Trophoblast cell (in vitro differentiated cells and primary cell): ENCODE measurements at regions not wholly inside any gene's neighbourhood (a gene's known extent, or its start where the extent isn't known, plus 50 kb on each side); places are given as distances from the start of the nearest gene placed in this dataset.
"Not testable (repeated sequence)": the region's sequence is repeated elsewhere in the genome, so short reads cannot be mapped to it uniquely, and the experiment has no call there.

Experiments used
- DNase-seq, 2 donors: peaks; one replicate each; pipeline ENCODE4 v3.0.0-alpha.2; 2016
- H2AFZ ChIP-seq: 2 replicates; pipeline ENCODE4 v1.6.1; 2013; ENCODE audit warnings: low read length, moderate library complexity, mild to moderate bottlenecking; ENCODE audit not compliant: insufficient read depth, poor library complexity
- H2AK5ac ChIP-seq: 2 replicates; pipeline ENCODE4 v1.6.1; 2013; ENCODE audit warnings: mild to moderate bottlenecking, low read length
- H2BK120ac ChIP-seq: 2 replicates; pipeline ENCODE4 v1.6.1; 2013; ENCODE audit warnings: low read length, mild to moderate bottlenecking, moderate library complexity; ENCODE audit not compliant: insufficient read depth, poor library complexity
- H2BK12ac ChIP-seq: 2 replicates; pipeline ENCODE4 v1.6.1; 2013; ENCODE audit warnings: mild to moderate bottlenecking, low read length, moderate library complexity
- H2BK5ac ChIP-seq: 2 replicates; pipeline ENCODE4 v1.6.1; 2013; ENCODE audit warnings: low read length, low read depth, moderate library complexity, mild to moderate bottlenecking; ENCODE audit not compliant: poor library complexity
- H3K14ac ChIP-seq: 2 replicates; pipeline ENCODE4 v1.6.1; 2013; ENCODE audit warnings: mild to moderate bottlenecking, low read length
- H3K18ac ChIP-seq: 2 replicates; pipeline ENCODE4 v1.6.1; 2013; ENCODE audit warnings: mild to moderate bottlenecking, low read length
- H3K23ac ChIP-seq: 2 replicates; pipeline ENCODE4 v1.6.1; 2013; ENCODE audit warnings: low read length
- H3K27ac ChIP-seq: 2 replicates; pipeline ENCODE4 v1.5.1; 2013; ENCODE audit warnings: low read depth, mild to moderate bottlenecking, inconsistent platforms, low read length, moderate library complexity
- H3K27me3 ChIP-seq: 2 replicates; pipeline ENCODE4 v1.6.1; 2013; ENCODE audit warnings: inconsistent platforms, mild to moderate bottlenecking, low read length, moderate library complexity; ENCODE audit not compliant: insufficient read depth
- H3K36me3 ChIP-seq, 2 experiments: 1 replicate in 1 of 2; 2 replicates in 1 of 2; pipeline ENCODE4 v1.6.1; 2013; ENCODE audit warnings: low read length in 2 of 2, mild to moderate bottlenecking in 2 of 2, moderate library complexity in 1 of 2; ENCODE audit not compliant: insufficient read depth in 2 of 2, control insufficient read depth in 1 of 2
- H3K4ac ChIP-seq: 2 replicates; pipeline ENCODE4 v1.6.1; 2013; ENCODE audit warnings: low read depth, mild to moderate bottlenecking, low read length, moderate library complexity
- H3K4me1 ChIP-seq, 2 experiments: 1 replicate in 1 of 2; 2 replicates in 1 of 2; pipeline ENCODE4 v1.6.1; 2013; ENCODE audit warnings: low read length in 2 of 2, mild to moderate bottlenecking in 2 of 2, moderate library complexity in 1 of 2; ENCODE audit not compliant: insufficient read depth in 2 of 2, control insufficient read depth in 1 of 2
- H3K4me2 ChIP-seq: 2 replicates; pipeline ENCODE4 v1.6.1; 2013; ENCODE audit warnings: inconsistent platforms, mild to moderate bottlenecking, low read length, moderate library complexity
- H3K4me3 ChIP-seq: 2 replicates; pipeline ENCODE4 v1.5.1; 2013; ENCODE audit warnings: mild to moderate bottlenecking, low read depth, low read length, inconsistent platforms
- H3K79me1 ChIP-seq: one replicate; pipeline ENCODE4 v1.6.1; 2013; ENCODE audit warnings: low read length
- H3K79me2 ChIP-seq: 2 replicates; pipeline ENCODE4 v1.6.1; 2013; ENCODE audit warnings: low read length, mild to moderate bottlenecking; ENCODE audit not compliant: control insufficient read depth, insufficient read depth, poor library complexity
- H3K9ac ChIP-seq: 2 replicates; pipeline ENCODE4 v1.6.1; 2013; ENCODE audit warnings: mild to moderate bottlenecking, low read length
- H3K9me3 ChIP-seq: 2 replicates; pipeline ENCODE4 v1.6.1; 2013; ENCODE audit warnings: low read depth, mild to moderate bottlenecking, control low read depth, inconsistent platforms, low read length; ENCODE audit not compliant: insufficient read depth
- H4K12ac ChIP-seq: 2 replicates; pipeline ENCODE4 v1.6.1; 2013; ENCODE audit warnings: low read depth, mild to moderate bottlenecking, low read length, moderate library complexity
- H4K8ac ChIP-seq: 2 replicates; pipeline ENCODE4 v1.6.1; 2013; ENCODE audit warnings: low read depth, mild to moderate bottlenecking, low read length, moderate library complexity
- H4K91ac ChIP-seq: one replicate; pipeline ENCODE4 v1.6.1; 2013; ENCODE audit warnings: low read depth, mild to moderate bottlenecking, low read length, moderate library complexity
- WGBS: extraction: QIAGEN DNeasy Blood & Tissue Kit; methylation state at CpG from one replicate; pipeline ENCODE4 v1.1.7; 2013; ENCODE audit warnings: missing lambda C conversion rate; ENCODE audit not compliant: insufficient read length, insufficient coverage; ENCODE audit errors: extremely low coverage; 5-methylcytosine and 5-hydroxymethylcytosine counted together

DNA sequence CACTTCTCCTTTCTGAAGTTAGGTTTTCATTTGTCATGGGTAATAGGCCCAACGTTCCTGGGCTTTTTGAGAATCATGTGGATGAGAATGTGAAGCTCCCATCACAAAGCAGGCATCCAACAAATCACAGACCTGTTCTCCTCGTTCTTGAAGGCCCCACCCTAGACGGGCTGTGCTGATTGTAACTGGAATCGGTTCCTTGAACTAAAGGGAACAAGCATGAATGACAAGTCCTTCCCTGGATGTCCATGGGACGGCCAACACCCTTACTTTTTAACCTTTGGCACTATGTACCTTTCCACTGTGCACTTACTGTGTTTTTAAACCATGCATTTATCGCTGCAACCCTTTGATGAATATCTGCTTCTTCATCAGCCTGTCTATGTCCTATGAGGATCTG is 438.2 kb downstream of the CD83 start:
- H2BK12ac ChIP-seq: no peak overlapping the region
- H2AFZ ChIP-seq: no peak overlapping the region
- no peak overlapping the region for H3K18ac ChIP-seq
- no peaks in the 10 kb centered on the region for H3K36me3 ChIP-seq
- H3K4me3 ChIP-seq: no peak overlapping the region
- no peak overlapping the region for H4K91ac ChIP-seq
- no peak overlapping the region for H4K8ac ChIP-seq
- no peak overlapping the region for H3K9ac ChIP-seq
- no peaks in the 10 kb centered on the region for H3K27me3 ChIP-seq
- no peaks in the 10 kb centered on the region for H3K79me1 ChIP-seq
- H3K4me2 ChIP-seq: no peak overlapping the region
- no peak overlapping the region for H4K12ac ChIP-seq
- no peak overlapping the region for H3K23ac ChIP-seq
- H3K9me3 ChIP-seq: peaks cover 1% of the 10 kb centered on the region
- no peak overlapping the region for H2AK5ac ChIP-seq
- H3K79me2 ChIP-seq: no peaks in the 10 kb centered on the region
- no peak overlapping the region for H3K27ac ChIP-seq
- DNase-seq: no peak
- H2BK5ac ChIP-seq: no peak overlapping the region
- H3K14ac ChIP-seq: no peak overlapping the region
- no peak overlapping the region for H3K4ac ChIP-seq
- no CpG with 5 or more reads among the region's 6 CpGs for WGBS
- H2BK120ac ChIP-seq: no peak overlapping the region
- H3K4me1 ChIP-seq: no peaks in the 10 kb centered on the region

GRCh38 chr6:14559746-14560536 is 442.4 kb downstream of the CD83 start:
- H2BK120ac ChIP-seq: no peak overlapping the region
- no CpG with 5 or more reads among the region's 3 CpGs for WGBS
- H3K9ac ChIP-seq: no peak overlapping the region
- no peaks in the 10 kb centered on the region for H3K27me3 ChIP-seq
- H3K23ac ChIP-seq: no peak overlapping the region
- no peak overlapping the region for H4K91ac ChIP-seq
- no peak for DNase-seq
- H2BK12ac ChIP-seq: no peak overlapping the region
- no peak overlapping the region for H3K4ac ChIP-seq
- H3K36me3 ChIP-seq: no peaks in the 10 kb centered on the region
- no peaks in the 10 kb centered on the region for H3K79me2 ChIP-seq
- H2BK5ac ChIP-seq: no peak overlapping the region
- H3K4me3 ChIP-seq: no peak overlapping the region
- no peak overlapping the region for H3K14ac ChIP-seq
- H4K12ac ChIP-seq: no peak overlapping the region
- H3K9me3 ChIP-seq: no peaks in the 10 kb centered on the region
- H3K79me1 ChIP-seq: no peaks in the 10 kb centered on the region
- no peak overlapping the region for H3K18ac ChIP-seq
- no peak overlapping the region for H3K27ac ChIP-seq
- no peaks in the 10 kb centered on the region for H3K4me1 ChIP-seq
- no peak overlapping the region for H3K4me2 ChIP-seq
- H2AK5ac ChIP-seq: no peak overlapping the region
- H4K8ac ChIP-seq: no peak overlapping the region
- H2AFZ ChIP-seq: no peak overlapping the region

DNA sequence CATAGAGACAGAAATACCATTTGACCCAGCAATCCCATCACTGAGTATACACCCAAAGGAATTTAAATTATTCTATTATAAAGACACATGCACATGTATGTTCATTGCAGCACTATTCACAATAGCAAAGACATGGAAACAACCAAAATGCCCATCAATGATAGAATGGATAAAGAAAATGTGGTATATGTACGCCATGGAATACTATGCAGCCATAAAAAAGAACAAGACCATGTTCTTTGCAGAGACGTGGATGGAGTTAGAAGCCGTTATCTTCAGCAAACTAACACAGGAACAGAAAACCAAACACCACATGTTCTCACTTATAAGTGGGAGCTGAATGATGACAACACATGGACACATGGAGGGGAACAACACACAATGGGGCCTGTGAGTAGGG is 444.0 kb downstream of the CD83 start:
- H3K23ac ChIP-seq, H3K18ac ChIP-seq, H2AK5ac ChIP-seq, H3K4me2 ChIP-seq, H2BK120ac ChIP-seq, H3K9me3 ChIP-seq, DNase-seq, H4K91ac ChIP-seq, H3K9ac ChIP-seq, H3K4ac ChIP-seq, H3K27ac ChIP-seq, H2BK12ac ChIP-seq, H3K79me2 ChIP-seq, H3K79me1 ChIP-seq, H3K14ac ChIP-seq, H3K36me3 ChIP-seq, H3K27me3 ChIP-seq, H3K4me1 ChIP-seq, H4K12ac ChIP-seq, H3K4me3 ChIP-seq, H2AFZ ChIP-seq, H2BK5ac ChIP-seq, H4K8ac ChIP-seq: not testable (repeated sequence)
- no CpG with 5 or more reads among the region's 3 CpGs for WGBS

GRCh38 chr6:14567842-14568241 is 450.3 kb downstream of the CD83 start:
- H3K4ac ChIP-seq: no peak overlapping the region
- H2BK120ac ChIP-seq: no peak overlapping the region
- H4K12ac ChIP-seq: no peak overlapping the region
- no peaks in the 10 kb centered on the region for H3K36me3 ChIP-seq
- H3K18ac ChIP-seq: no peak overlapping the region
- no peaks in the 10 kb centered on the region for H3K79me1 ChIP-seq
- H3K9ac ChIP-seq: no peak overlapping the region
- H3K9me3 ChIP-seq: peaks cover 2% of the 10 kb centered on the region
- no peak overlapping the region for H3K4me2 ChIP-seq
- H3K27me3 ChIP-seq: no peaks in the 10 kb centered on the region
- no peak overlapping the region for H4K8ac ChIP-seq
- H3K79me2 ChIP-seq: no peaks in the 10 kb centered on the region
- H2AFZ ChIP-seq: no peak overlapping the region
- peak in 1 of 2 donors; percentile 7 for DNase-seq
- H3K4me3 ChIP-seq: no peak overlapping the region
- H3K27ac ChIP-seq: no peak overlapping the region
- H3K4me1 ChIP-seq: peaks cover 0 to 5% of the 10 kb centered on the region in 2 experiments
- no peak overlapping the region for H2AK5ac ChIP-seq
- no peak overlapping the region for H4K91ac ChIP-seq
- H2BK5ac ChIP-seq: no peak overlapping the region
- no peak overlapping the region for H2BK12ac ChIP-seq
- H3K23ac ChIP-seq: no peak overlapping the region
- no peak overlapping the region for H3K14ac ChIP-seq
- no CpG with 5 or more reads among the region's 1 CpG for WGBS
